ENCODE measurements at regions not wholly inside any gene's neighbourhood (a gene's known extent, or its start where the extent isn't known, plus 50 kb on each side); places are given as distances from the start of the nearest gene placed in this dataset.

GRCh38 chr13:44174769-44175425, 198.7 kb upstream of the SERP2 start:
- TF ChIP-seq, protein P1, sequence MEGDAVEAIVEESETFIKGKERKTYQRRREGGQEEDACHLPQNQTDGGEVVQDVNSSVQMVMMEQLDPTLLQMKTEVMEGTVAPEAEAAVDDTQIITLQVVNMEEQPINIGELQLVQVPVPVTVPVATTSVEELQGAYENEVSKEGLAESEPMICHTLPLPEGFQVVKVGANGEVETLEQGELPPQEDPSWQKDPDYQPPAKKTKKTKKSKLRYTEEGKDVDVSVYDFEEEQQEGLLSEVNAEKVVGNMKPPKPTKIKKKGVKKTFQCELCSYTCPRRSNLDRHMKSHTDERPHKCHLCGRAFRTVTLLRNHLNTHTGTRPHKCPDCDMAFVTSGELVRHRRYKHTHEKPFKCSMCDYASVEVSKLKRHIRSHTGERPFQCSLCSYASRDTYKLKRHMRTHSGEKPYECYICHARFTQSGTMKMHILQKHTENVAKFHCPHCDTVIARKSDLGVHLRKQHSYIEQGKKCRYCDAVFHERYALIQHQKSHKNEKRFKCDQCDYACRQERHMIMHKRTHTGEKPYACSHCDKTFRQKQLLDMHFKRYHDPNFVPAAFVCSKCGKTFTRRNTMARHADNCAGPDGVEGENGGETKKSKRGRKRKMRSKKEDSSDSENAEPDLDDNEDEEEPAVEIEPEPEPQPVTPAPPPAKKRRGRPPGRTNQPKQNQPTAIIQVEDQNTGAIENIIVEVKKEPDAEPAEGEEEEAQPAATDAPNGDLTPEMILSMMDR (IDR thresholded peaks at IDR 0.05; ENCODE audit: insufficient read depth, low read depth, low read length) = no peak
- ChIA-PET CTCF (interaction anchor here (2.1 kb wide), 1 partner anchor 16 kb away, joined by 13 read pairs; no protein-coding TSS in a partner anchor), POLR2A (interaction anchor here (0.5 kb wide), 1 partner anchor 197 kb away, joined by 6 read pairs; no protein-coding TSS in a partner anchor)
- no peak overlapping the region for H3K4me3 ChIP-seq (ENCODE audit: low read depth, low read length)
- DNase-seq (ENCODE audit: low read depth) = no peak
- H3K36me3 ChIP-seq (ENCODE audit: control insufficient read depth, insufficient read depth, low read length) = no peaks in the 10 kb centered on the region
- 0 out of 2 replicates have a peak, but pooled peaks cover 2% of the 10 kb centered on the region for H3K27me3 ChIP-seq (ENCODE audit: control insufficient read depth, insufficient read depth, low read length)

DNA sequence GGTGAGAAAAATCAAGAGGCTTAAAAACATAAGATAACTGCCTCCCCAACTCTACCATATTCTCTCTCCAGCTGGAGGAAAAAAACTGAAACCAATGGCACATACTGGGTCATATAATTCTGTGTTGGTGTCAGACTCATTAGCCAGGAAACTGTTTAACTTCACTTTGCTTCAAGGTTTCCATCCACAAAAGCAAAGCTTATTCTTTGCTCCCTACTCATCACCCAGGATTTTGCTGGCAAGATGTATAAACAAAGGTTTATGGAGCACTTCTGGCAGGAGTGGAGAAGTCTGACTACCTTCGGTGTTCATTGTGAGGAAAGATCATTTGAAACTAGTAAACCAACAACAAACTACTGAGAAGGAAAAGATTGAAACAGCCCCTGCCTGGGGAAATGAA, 197.5 kb upstream of the SERP2 start:
- CTCF ChIA-PET = interaction anchor here (2.1 kb wide), 1 partner anchor 15 kb away, joined by 9 read pairs; no protein-coding TSS in a partner anchor

GRCh38 chr13:44180876-44181536, 192.6 kb upstream of the SERP2 start:
- 0 out of 2 replicates have a peak, but pooled peaks cover 2% of the 10 kb centered on the region for H3K27me3 ChIP-seq (ENCODE audit: control insufficient read depth, insufficient read depth, low read length)
- TF ChIP-seq, protein P1 (IDR thresholded peaks at IDR 0.05; ENCODE audit: insufficient read depth, low read depth, low read length) = no peak
- H3K4me3 ChIP-seq (ENCODE audit: low read depth, low read length) = no peak overlapping the region
- CTCF ChIA-PET = interaction anchor here (1.7 kb wide), 1 partner anchor 11 kb away, joined by 5 read pairs; no protein-coding TSS in a partner anchor
- no peak for DNase-seq (ENCODE audit: low read depth)
- H3K36me3 ChIP-seq (ENCODE audit: control insufficient read depth, insufficient read depth, low read length) = no peaks in the 10 kb centered on the region
- POLR2A ChIA-PET = no interaction called here

More for the DNA sequence above, 197.5 kb upstream of the SERP2 start:
- no peak overlapping the region for H3K4me3 ChIP-seq (ENCODE audit: low read depth, low read length)
- TF ChIP-seq, protein P1 (IDR thresholded peaks at IDR 0.05; ENCODE audit: insufficient read depth, low read depth, low read length) = no peak
- no peaks in the 10 kb centered on the region for H3K36me3 ChIP-seq (ENCODE audit: control insufficient read depth, insufficient read depth, low read length)
- no peak for DNase-seq (ENCODE audit: low read depth)
- POLR2A ChIA-PET = no interaction called here
- H3K27me3 ChIP-seq (ENCODE audit: control insufficient read depth, insufficient read depth, low read length) = 0 out of 2 replicates have a peak, but pooled peaks cover 2% of the 10 kb centered on the region

DNA sequence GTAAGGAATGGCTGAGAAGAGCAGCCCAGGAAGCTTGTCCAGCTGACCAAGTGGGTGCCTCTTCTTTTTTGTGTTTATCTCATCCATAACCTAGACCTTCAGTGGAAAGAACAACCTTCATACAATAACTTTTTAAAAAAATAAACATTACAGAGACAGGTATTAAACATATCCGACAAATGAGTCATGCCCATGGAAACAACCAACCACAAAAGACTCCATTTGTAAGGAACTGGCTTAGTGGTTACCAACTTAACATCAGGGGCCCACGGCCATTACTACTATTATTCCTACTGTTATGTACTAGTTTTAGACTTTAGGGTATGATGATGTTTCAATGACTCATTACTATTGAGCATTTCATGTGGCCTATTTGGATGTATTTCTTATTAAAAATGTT, 191.7 kb upstream of the SERP2 start:
- ChIA-PET POLR2A (no interaction called here), CTCF (interaction anchor here (1.7 kb wide), 1 partner anchor 10 kb away, joined by 5 read pairs; no protein-coding TSS in a partner anchor)
- DNase-seq (ENCODE audit: low read depth) = no peak
- Histone ChIP-seq H3K4me3 (ENCODE audit: low read depth, low read length) (no peak overlapping the region), H3K27me3 (ENCODE audit: control insufficient read depth, insufficient read depth, low read length) (0 out of 2 replicates have a peak, but pooled peaks cover 2% of the 10 kb centered on the region), H3K36me3 (ENCODE audit: control insufficient read depth, insufficient read depth, low read length) (no peaks in the 10 kb centered on the region)
- TF ChIP-seq, protein P1 (IDR thresholded peaks at IDR 0.05; ENCODE audit: insufficient read depth, low read depth, low read length) = no peak

- CTCF ChIA-PET = no interaction called here
- H3K36me3 ChIP-seq (ENCODE audit: control insufficient read depth, insufficient read depth, low read length) = no peaks in the 10 kb centered on the region
- POLR2A ChIA-PET = no interaction called here
- no peaks in the 10 kb centered on the region for H3K27me3 ChIP-seq (ENCODE audit: control insufficient read depth, insufficient read depth, low read length)
- no peak overlapping the region for H3K4me3 ChIP-seq (ENCODE audit: low read depth, low read length)
- TF ChIP-seq, protein P1 (IDR thresholded peaks at IDR 0.05; ENCODE audit: insufficient read depth, low read depth, low read length) = no peak
- DNase-seq (ENCODE audit: low read depth) = no peak
These were observed 188.9 kb upstream of the SERP2 start for GRCh38 chr13:44184740-44185139.

Measured in BJ (cell line).